Stimulated activated memory B cell treated with anti-CD40 and anti-IgM and Interleukin-4, amounts not matched to agents 10 μg/mL and 1 μg/mL and 100 μg/mL, for 72 hours (primary cell): ENCODE measurements at regions not wholly inside any gene's neighbourhood (a gene's known extent, or its start where the extent isn't known, plus 50 kb on each side); places are given as distances from the start of the nearest gene placed in this dataset.

ENCODE experiments used
- ATAC-seq: fragments of 150-1000 bp; cut with Tn5 transposase; 2 replicates; pipeline ENCODE4 v1.10.0; 2021
- H3K27ac Mint-ChIP-seq: one replicate; pipeline ENCODE4 v1.8.0; 2022; ENCODE audit warnings: mild to moderate bottlenecking, mixed read lengths
- H3K27me3 Mint-ChIP-seq: one replicate; pipeline ENCODE4 v1.8.0; 2022; ENCODE audit warnings: mixed read lengths
- H3K36me3 Mint-ChIP-seq: one replicate; pipeline ENCODE4 v1.8.0; 2022; ENCODE audit warnings: mixed read lengths
- H3K4me1 Mint-ChIP-seq: one replicate; pipeline ENCODE4 v1.8.0; 2022; ENCODE audit warnings: mixed read lengths
- H3K4me3 Mint-ChIP-seq: one replicate; pipeline ENCODE4 v1.8.0; 2022; ENCODE audit warnings: mild to moderate bottlenecking, moderate library complexity, mixed read lengths
- H3K9me3 Mint-ChIP-seq: one replicate; pipeline ENCODE4 v1.8.0; 2022; ENCODE audit warnings: mixed read lengths

GRCh38 chr7:35546691-35547429, 148.1 kb downstream of the HERPUD2 start:
- no peak overlapping the region for H3K27ac Mint-ChIP-seq
- no peaks in the 10 kb centered on the region for H3K4me1 Mint-ChIP-seq
- H3K36me3 Mint-ChIP-seq, result no peaks in the 10 kb centered on the region
- peaks cover 8% of the 10 kb centered on the region for H3K27me3 Mint-ChIP-seq
- ATAC-seq, result no peak
- no peak overlapping the region for H3K4me3 Mint-ChIP-seq
- no peaks in the 10 kb centered on the region for H3K9me3 Mint-ChIP-seq

DNA sequence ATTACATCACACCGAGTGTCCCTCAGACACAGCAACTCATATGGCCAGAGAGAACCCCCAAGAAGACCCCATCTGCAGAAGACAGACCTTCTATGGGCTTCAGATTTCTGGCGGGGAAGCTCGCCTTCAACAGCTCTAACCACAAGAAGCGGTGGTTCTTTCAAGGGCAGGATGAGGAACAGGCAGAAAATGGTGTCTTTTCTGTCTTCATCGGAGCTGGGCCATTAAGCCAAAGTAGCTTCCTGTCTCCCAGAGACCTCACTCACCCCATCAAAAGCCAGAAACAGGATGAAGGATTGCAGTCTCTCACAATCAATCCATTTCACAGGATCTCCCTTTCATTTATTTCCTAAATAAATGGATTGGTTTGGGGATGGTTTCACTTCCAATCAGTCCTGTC, 149.1 kb downstream of the HERPUD2 start:
- Mint-ChIP-seq H3K9me3 (no peaks in the 10 kb centered on the region), H3K4me1 (no peaks in the 10 kb centered on the region), H3K27me3 (peaks cover 8% of the 10 kb centered on the region), H3K27ac (no peak overlapping the region), H3K4me3 (no peak overlapping the region), H3K36me3 (no peaks in the 10 kb centered on the region)
- no peak for ATAC-seq

- Mint-ChIP-seq H3K27ac (no peak overlapping the region), H3K4me3 (no peak overlapping the region), H3K9me3 (no peaks in the 10 kb centered on the region), H3K36me3 (no peaks in the 10 kb centered on the region), H3K4me1 (no peaks in the 10 kb centered on the region), H3K27me3 (peaks cover 4% of the 10 kb centered on the region)
- ATAC-seq, result peak; percentile 20
Measured at GRCh38 chr7:35544028-35544742, 150.8 kb downstream of the HERPUD2 start.

DNA sequence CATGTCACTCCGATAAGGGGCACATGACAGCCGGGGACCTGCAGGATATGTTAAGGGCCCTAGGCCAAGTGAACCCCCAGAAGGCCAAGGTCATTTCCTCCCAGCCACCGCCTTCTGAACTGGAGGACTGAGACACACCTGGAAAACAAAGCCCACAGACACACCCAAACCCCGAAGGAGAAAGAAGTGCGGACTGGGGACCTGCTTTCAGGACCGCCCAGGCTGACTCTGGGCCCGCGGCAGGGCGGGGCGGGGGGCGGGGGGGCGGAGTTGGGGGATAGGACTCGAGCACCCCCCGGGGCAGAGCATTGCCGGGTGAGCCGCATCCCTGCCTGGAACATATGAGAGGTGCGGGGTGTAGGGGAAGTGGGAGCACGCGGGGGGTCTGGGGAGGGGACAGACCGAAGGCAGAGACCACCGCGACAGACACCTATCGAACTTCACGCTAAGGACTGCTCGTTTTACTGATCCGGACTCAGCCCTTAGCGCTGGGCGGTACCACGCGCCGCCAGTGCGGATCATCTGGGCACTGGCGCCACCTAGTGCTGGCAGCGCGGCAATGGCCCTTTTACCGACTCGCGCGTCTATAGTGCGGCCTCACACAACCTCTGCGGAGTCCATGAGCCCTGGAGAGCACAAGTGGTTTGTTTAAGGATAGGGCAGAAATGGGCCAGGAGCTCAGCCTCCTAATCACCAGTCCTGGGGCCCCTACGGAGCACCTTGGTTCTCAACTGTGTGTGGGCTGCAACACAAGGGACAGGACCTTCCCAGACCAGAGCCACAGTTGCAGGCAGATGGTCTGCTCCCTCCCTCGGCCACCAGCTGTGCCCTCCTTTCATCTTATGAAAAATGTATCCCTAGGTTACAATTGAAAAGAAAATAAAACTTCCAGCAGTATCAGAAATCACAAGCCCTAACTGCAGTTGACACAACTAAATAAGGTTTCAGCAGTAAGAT, 157.6 kb downstream of the HERPUD2 start:
- no peaks in the 10 kb centered on the region for H3K4me1 Mint-ChIP-seq
- peak; percentile 92 for ATAC-seq
- no peak overlapping the region for H3K27ac Mint-ChIP-seq

DNA sequence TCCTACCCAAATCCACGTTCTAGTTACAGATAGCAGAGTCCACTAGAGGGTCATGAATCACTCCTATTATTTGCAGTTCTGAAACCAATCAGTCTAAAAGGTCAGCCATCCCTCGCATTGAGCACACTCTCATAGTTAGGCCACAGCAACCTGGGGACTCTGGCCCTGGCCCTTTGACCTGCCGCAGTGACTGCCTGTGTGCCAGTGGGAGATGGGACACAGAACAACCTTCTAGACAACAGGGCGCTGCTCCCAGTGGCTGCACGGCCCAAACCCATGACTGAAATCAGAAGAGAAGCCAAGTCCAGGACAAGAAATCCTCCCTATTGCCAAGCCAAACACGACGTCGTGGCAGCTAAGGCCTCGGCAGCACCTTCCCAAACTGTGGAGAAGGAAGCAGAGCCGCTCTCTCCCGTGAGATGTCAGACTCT, 158.5 kb downstream of the HERPUD2 start:
- no peaks in the 10 kb centered on the region for H3K4me1 Mint-ChIP-seq
- H3K27me3 Mint-ChIP-seq, result peaks cover 22% of the 10 kb centered on the region
- peak overlapping the region; percentile 13 for H3K4me3 Mint-ChIP-seq
- H3K9me3 Mint-ChIP-seq, result no peaks in the 10 kb centered on the region
- H3K36me3 Mint-ChIP-seq, result no peaks in the 10 kb centered on the region
- no peak for ATAC-seq
- H3K27ac Mint-ChIP-seq, result no peak overlapping the region

More for the DNA sequence above, 157.6 kb downstream of the HERPUD2 start:
- Mint-ChIP-seq H3K27me3 (peaks cover 22% of the 10 kb centered on the region), H3K36me3 (no peaks in the 10 kb centered on the region), H3K4me3 (peak overlapping the region; percentile 64), H3K9me3 (no peaks in the 10 kb centered on the region)

DNA sequence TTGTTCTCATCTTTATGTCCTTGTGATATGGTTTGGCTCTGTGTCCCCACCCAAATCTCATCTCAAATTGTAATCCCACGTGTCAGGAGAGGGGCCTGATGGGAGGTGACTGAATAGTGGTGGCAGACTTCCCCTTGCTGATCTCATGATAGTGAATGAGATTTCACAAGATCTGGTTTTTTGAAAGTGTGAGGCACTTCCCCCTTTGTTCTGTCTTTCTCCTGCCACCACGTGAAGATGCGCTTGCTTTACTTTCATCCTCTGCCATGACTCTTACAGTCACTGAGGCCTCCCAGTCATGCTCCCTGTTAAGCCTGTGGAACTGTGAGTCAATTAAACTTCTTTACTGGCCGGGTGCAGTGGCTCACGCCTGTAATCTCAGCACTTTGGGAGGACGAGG, 161.0 kb downstream of the HERPUD2 start:
- Mint-ChIP-seq H3K36me3 (no peaks in the 10 kb centered on the region), H3K9me3 (no peaks in the 10 kb centered on the region), H3K4me1 (peaks cover 15% of the 10 kb centered on the region), H3K4me3 (no peak overlapping the region), H3K27ac (no peak overlapping the region), H3K27me3 (peaks cover 14% of the 10 kb centered on the region)
- no peak for ATAC-seq

- Mint-ChIP-seq H3K4me1 (peaks cover 15% of the 10 kb centered on the region), H3K36me3 (no peaks in the 10 kb centered on the region), H3K4me3 (no peak overlapping the region), H3K9me3 (no peaks in the 10 kb centered on the region), H3K27ac (no peak overlapping the region), H3K27me3 (peaks cover 26% of the 10 kb centered on the region)
- peak; percentile 55 for ATAC-seq
Measured at GRCh38 chr7:35530124-35531109, 164.5 kb downstream of the HERPUD2 start.

GRCh38 chr7:35529713-35530112, 165.2 kb downstream of the HERPUD2 start:
- no peak for ATAC-seq
- H3K27ac Mint-ChIP-seq, result no peak overlapping the region
- H3K4me3 Mint-ChIP-seq, result no peak overlapping the region
- no peaks in the 10 kb centered on the region for H3K9me3 Mint-ChIP-seq
- H3K27me3 Mint-ChIP-seq, result peaks cover 26% of the 10 kb centered on the region
- H3K36me3 Mint-ChIP-seq, result no peaks in the 10 kb centered on the region
- H3K4me1 Mint-ChIP-seq, result peaks cover 15% of the 10 kb centered on the region

DNA sequence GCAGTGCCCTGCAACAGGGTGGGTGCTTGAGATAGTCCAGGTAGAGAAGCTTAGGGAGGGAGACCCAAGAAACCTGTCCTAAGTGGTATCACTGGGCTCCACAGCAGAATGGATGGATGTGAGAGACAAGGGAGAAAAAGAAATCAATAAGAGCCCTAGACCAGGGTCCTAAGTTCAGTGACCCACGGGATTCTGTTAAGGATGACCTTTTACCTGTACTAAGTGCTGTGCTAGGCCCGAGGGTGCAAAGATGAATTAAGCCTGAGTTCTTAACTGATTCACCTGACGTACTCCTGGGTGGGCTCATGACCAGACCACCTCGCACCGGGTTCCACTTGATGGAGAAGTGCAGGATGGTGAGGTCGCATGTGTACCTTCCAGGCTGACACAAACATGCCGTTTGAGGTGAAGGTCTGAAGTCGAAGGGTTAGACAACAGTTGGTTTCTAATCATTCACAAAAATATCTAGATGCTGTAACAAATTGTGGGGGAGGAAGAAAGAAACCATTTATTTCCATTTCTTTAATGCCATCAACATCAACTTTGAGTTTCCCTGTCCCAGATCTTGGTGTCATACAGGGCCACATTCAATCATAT, 166.5 kb downstream of the HERPUD2 start:
- Mint-ChIP-seq H3K36me3 (no peaks in the 10 kb centered on the region), H3K4me3 (no peak overlapping the region), H3K27ac (no peak overlapping the region), H3K4me1 (peaks cover 15% of the 10 kb centered on the region), H3K27me3 (peaks cover 35% of the 10 kb centered on the region), H3K9me3 (no peaks in the 10 kb centered on the region)
- ATAC-seq, result no peak

- Mint-ChIP-seq H3K4me3 (no peak overlapping the region), H3K27ac (no peak overlapping the region), H3K27me3 (peaks cover 42% of the 10 kb centered on the region), H3K36me3 (no peaks in the 10 kb centered on the region), H3K4me1 (peaks cover 15% of the 10 kb centered on the region), H3K9me3 (no peaks in the 10 kb centered on the region)
- no peak for ATAC-seq
Measured at GRCh38 chr7:35526645-35527044, 168.3 kb downstream of the HERPUD2 start.

DNA sequence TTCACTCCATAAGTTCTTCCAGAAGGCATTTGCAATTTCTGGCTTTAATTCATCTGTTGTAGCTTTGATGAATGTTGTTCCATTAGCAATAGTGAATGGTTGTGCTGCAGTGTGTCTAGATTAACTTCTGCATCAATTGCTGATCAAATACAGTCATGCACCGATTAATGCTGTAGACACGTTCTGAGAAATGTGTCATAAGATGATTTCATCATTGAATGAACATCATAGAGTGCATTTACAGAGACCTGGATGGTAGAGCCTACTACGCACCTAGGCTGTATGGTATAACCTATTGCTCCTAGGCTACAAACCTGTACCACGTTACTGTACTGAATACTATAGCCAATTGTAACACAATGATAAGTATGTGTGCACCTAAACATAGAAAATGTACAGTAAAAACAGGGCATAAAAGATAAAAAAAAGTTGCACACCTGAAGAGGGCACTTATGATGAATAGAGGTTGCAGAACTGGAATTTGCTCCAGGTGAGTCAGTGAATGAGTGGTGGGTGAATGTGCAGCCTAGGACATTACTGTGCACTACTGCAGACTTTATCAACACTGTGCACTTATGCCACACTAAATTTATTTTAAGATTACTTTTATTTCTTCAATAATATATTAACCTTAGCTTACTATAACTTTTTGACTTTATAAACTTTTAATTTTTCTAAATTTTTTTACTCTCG, 170.7 kb downstream of the HERPUD2 start:
- H3K9me3 Mint-ChIP-seq, result no peaks in the 10 kb centered on the region
- H3K27ac Mint-ChIP-seq, result no peak overlapping the region
- H3K36me3 Mint-ChIP-seq, result no peaks in the 10 kb centered on the region

GRCh38 chr7:35523292-35523691, 171.6 kb downstream of the HERPUD2 start:
- Mint-ChIP-seq H3K9me3 (no peaks in the 10 kb centered on the region), H3K27ac (no peak overlapping the region), H3K27me3 (peaks cover 47% of the 10 kb centered on the region), H3K36me3 (no peaks in the 10 kb centered on the region), H3K4me1 (peaks cover 8% of the 10 kb centered on the region), H3K4me3 (no peak overlapping the region)
- no peak for ATAC-seq

More for the DNA sequence above, 170.7 kb downstream of the HERPUD2 start:
- H3K27me3 Mint-ChIP-seq, result peaks cover 50% of the 10 kb centered on the region
- peaks cover 8% of the 10 kb centered on the region for H3K4me1 Mint-ChIP-seq
- H3K4me3 Mint-ChIP-seq, result no peak overlapping the region
- no peak for ATAC-seq

GRCh38 chr7:35522697-35523096, 172.2 kb downstream of the HERPUD2 start:
- peaks cover 8% of the 10 kb centered on the region for H3K4me1 Mint-ChIP-seq
- peaks cover 41% of the 10 kb centered on the region for H3K27me3 Mint-ChIP-seq
- H3K27ac Mint-ChIP-seq, result no peak overlapping the region
- no peak for ATAC-seq
- H3K4me3 Mint-ChIP-seq, result no peak overlapping the region
- no peaks in the 10 kb centered on the region for H3K9me3 Mint-ChIP-seq
- H3K36me3 Mint-ChIP-seq, result no peaks in the 10 kb centered on the region
